DND-41 (cell line): ENCODE measurements at regions not wholly inside any gene's neighbourhood (a gene's known extent, or its start where the extent isn't known, plus 50 kb on each side); places are given as distances from the start of the nearest gene placed in this dataset.
A peak's percentile ranks its signal among the peaks of the same experiment; 100 is the strongest.

Source experiments
- ATAC-seq: fragments of 200-7000 bp; cut with Tn5 transposase; 3 replicates; pipeline ENCODE4 v1.9.1; 2021; ENCODE audit warnings: low read depth; ENCODE audit not compliant: insufficient read depth
- DNase-seq: peaks from one replicate; pipeline ENCODE4 v3.0.0-alpha.2; 2020
- H2AFZ ChIP-seq: 2 replicates; pipeline ENCODE4 v1.6.0; 2012; ENCODE audit warnings: low read depth, low read length
- H3K27ac ChIP-seq: 2 replicates; pipeline ENCODE4 v1.5.1; 2012; ENCODE audit warnings: low read length, inconsistent platforms
- H3K27me3 ChIP-seq: fragments of 200-600 bp; sonication (generic); 2 replicates; pipeline ENCODE4 v1.6.0; 2012; ENCODE audit warnings: low read length, mild to moderate bottlenecking, inconsistent platforms; ENCODE audit not compliant: insufficient read depth, poor library complexity
- H3K36me3 ChIP-seq: 2 replicates; pipeline ENCODE4 v1.5.1; 2012; ENCODE audit warnings: low read length, inconsistent platforms; ENCODE audit not compliant: insufficient read depth
- H3K4me1 ChIP-seq: 2 replicates; pipeline ENCODE4 v1.5.1; 2012; ENCODE audit warnings: mild to moderate bottlenecking, low read length; ENCODE audit not compliant: insufficient read depth
- H3K4me2 ChIP-seq: 2 replicates; pipeline ENCODE4 v1.6.0; 2012; ENCODE audit warnings: mild to moderate bottlenecking, moderate library complexity, low read length, inconsistent platforms; ENCODE audit not compliant: insufficient read depth
- H3K4me3 ChIP-seq, 2 experiments: fragments of 200-600 bp in 1 of 2; shearing (Covaris generic) in 1 of 2; 2 replicates each; pipeline ENCODE4 v1.5.1; 2012 to 2016; ENCODE audit warnings: inconsistent platforms in 2 of 2, low read length in 2 of 2, mild to moderate bottlenecking in 2 of 2, low read depth in 1 of 2, moderate library complexity in 1 of 2
- H3K79me2 ChIP-seq: 2 replicates; pipeline ENCODE4 v1.6.0; 2012; ENCODE audit warnings: low read length, inconsistent platforms; ENCODE audit not compliant: insufficient read depth
- H3K9ac ChIP-seq: 2 replicates; pipeline ENCODE4 v1.6.0; 2012; ENCODE audit warnings: low read depth, mild to moderate bottlenecking, inconsistent platforms, low read length, moderate library complexity
- H3K9me3 ChIP-seq: 2 replicates; pipeline ENCODE4 v1.5.1; 2012; ENCODE audit warnings: low read length, moderate library complexity, mild to moderate bottlenecking, inconsistent platforms; ENCODE audit not compliant: insufficient read depth, severe bottlenecking
- H4K20me1 ChIP-seq: 2 replicates; pipeline ENCODE4 v1.6.0; 2012; ENCODE audit warnings: low read length; ENCODE audit not compliant: insufficient read depth
- EZH2 ChIP-seq: IDR thresholded peaks from 3 replicates; pipeline ENCODE4 v1.6.1; 2012; ENCODE audit warnings: borderline replicate concordance, low read depth, mild to moderate bottlenecking, moderate library complexity, low read length, inconsistent platforms; ENCODE audit not compliant: severe bottlenecking
- TF ChIP-seq, protein P1 (sequence below): IDR thresholded peaks from 2 replicates; pipeline ENCODE4 v1.5.1; 2012; ENCODE audit warnings: borderline replicate concordance, low read length, moderate library complexity, mild to moderate bottlenecking; ENCODE audit not compliant: poor library complexity, severe bottlenecking; ENCODE audit errors: extremely low read depth

DNA sequence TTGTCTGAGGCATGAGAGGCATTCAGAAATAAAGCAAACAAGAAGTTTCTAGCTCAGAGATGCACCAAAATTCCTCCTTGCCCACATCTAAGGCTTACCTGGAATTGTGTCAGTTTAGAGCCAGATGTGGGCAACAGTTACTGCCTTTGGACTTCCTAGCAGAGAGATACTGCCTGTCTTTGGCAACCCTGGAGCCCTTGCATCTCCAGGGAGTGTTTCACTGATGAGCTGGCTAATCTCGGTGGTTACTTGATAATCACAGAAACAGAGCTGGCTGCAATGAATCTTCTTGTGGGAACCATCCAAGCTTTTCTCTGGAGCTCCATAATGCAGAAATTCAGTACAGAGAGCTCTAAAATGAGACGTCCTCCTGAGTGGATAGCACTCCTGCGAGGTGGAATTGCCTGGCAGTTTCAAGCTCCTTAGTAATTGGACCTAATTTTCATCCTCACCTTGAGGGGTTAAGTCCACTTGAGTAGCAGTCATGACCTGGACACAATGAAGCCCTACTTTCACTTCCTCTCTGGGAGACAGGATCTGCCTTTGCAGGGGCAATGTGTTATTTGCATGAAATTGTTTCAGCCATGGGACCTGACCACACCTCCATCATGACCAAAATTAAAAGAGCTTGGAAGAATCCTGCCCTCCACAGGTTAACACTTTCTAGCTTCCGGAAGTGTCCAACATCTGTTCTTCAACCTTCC lies 108.8 kb upstream of the ARHGAP5 start:
- no peaks in the 10 kb centered on the region for H3K27me3 ChIP-seq
- H3K79me2 ChIP-seq: no peaks in the 10 kb centered on the region
- DNase-seq (no peak), ATAC-seq (peak; percentile 46; the same call in 1 of the 3 replicates)
- no peak for TF ChIP-seq EZH2
- TF ChIP-seq, protein P1, sequence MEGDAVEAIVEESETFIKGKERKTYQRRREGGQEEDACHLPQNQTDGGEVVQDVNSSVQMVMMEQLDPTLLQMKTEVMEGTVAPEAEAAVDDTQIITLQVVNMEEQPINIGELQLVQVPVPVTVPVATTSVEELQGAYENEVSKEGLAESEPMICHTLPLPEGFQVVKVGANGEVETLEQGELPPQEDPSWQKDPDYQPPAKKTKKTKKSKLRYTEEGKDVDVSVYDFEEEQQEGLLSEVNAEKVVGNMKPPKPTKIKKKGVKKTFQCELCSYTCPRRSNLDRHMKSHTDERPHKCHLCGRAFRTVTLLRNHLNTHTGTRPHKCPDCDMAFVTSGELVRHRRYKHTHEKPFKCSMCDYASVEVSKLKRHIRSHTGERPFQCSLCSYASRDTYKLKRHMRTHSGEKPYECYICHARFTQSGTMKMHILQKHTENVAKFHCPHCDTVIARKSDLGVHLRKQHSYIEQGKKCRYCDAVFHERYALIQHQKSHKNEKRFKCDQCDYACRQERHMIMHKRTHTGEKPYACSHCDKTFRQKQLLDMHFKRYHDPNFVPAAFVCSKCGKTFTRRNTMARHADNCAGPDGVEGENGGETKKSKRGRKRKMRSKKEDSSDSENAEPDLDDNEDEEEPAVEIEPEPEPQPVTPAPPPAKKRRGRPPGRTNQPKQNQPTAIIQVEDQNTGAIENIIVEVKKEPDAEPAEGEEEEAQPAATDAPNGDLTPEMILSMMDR: no peak
- H3K9ac ChIP-seq: no peak overlapping the region
- peaks cover 2% of the 10 kb centered on the region for H3K9me3 ChIP-seq
- H2AFZ ChIP-seq: no peak overlapping the region
- H3K4me3 ChIP-seq: no peak overlapping the region
- no peaks in the 10 kb centered on the region for H3K36me3 ChIP-seq
- H3K4me2 ChIP-seq: no peak overlapping the region
- no peaks in the 10 kb centered on the region for H4K20me1 ChIP-seq
- H3K27ac ChIP-seq: no peak overlapping the region
- H3K4me1 ChIP-seq: no peaks in the 10 kb centered on the region

DNA sequence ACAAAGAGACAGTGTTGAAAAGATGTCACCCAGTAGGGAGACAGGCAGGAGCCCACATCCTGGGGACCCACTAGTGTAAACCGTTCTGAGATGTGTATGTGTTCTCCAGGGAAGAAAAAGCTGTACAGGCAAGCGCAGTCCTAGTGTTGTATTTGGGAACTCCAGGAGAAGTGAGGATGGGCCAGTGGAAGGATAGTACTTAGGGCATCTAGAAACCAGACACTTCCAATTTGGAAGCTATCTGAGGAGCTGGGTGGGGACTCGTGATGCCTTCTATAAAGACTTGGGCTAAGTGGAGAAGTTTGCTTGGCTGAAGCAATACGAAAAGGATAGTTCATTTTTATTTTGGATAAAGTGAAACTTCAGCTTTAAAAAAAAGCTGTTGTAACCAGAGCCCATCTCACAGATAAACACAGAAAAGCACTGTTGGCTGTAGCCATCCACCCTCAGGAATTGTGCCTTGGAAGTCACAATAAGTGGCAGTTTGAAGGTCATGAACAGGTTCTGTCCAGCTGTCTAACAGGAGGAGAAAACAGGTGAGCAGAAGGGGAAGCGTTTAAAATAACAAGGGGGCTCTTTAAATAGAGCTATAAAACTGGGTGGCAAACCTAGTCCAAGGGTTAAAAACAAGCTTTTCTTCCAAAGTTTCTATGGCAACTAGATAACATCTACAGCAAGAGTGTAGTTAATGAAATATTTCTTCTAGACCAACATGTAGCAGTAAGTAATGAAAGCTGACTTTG lies 108.0 kb upstream of the ARHGAP5 start:
- no peaks in the 10 kb centered on the region for H3K27me3 ChIP-seq
- TF ChIP-seq, protein P1: no peak
- TF ChIP-seq EZH2: no peak
- H3K27ac ChIP-seq: no peak overlapping the region
- no peak overlapping the region for H3K9ac ChIP-seq
- no peak overlapping the region for H2AFZ ChIP-seq
- peaks cover 9% of the 10 kb centered on the region for H3K9me3 ChIP-seq
- H3K4me1 ChIP-seq: no peaks in the 10 kb centered on the region
- no peak overlapping the region for H3K4me2 ChIP-seq
- no peaks in the 10 kb centered on the region for H3K79me2 ChIP-seq
- H3K36me3 ChIP-seq: no peaks in the 10 kb centered on the region
- no peak overlapping the region for H3K4me3 ChIP-seq
- no peak for DNase-seq
- H4K20me1 ChIP-seq: no peaks in the 10 kb centered on the region
- no peak for ATAC-seq

DNA sequence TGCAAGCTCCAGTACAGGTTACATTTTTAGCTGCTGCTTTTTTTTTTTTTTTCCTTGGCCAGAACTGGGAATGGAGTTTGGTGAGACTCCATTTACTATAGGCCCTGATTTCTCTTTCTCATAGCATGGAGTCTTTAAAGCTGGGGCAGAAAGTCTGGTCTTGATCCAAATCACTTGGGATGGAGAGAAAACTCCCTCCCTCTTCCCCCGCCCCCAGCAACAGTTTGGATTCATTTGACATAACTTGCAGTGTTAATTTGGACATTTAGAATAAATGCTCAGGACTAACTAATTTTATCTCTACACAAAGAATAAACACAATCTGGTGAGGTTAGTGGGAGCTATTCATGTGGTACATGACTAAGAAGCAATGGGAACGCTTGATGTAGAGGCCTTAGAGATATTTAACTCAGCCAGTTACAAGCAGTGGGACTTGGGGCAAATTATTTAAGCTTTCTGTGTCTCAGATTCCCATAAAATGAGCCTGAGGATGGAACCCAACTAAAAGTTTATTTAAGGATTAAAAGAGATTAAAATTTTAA lies 107.3 kb upstream of the ARHGAP5 start:
- no peaks in the 10 kb centered on the region for H3K79me2 ChIP-seq
- ATAC-seq (no peak), DNase-seq (no peak)
- no peak overlapping the region for H3K9ac ChIP-seq
- H2AFZ ChIP-seq: no peak overlapping the region
- H3K4me2 ChIP-seq: no peak overlapping the region
- H3K4me3 ChIP-seq: no peak overlapping the region
- H3K36me3 ChIP-seq: no peaks in the 10 kb centered on the region
- no peaks in the 10 kb centered on the region for H4K20me1 ChIP-seq
- H3K27ac ChIP-seq: no peak overlapping the region
- H3K4me1 ChIP-seq: no peaks in the 10 kb centered on the region
- peaks cover 15% of the 10 kb centered on the region for H3K9me3 ChIP-seq
- H3K27me3 ChIP-seq: no peaks in the 10 kb centered on the region
- TF ChIP-seq, protein P1: no peak
- TF ChIP-seq EZH2: no peak
